HepG2 (cell line): ENCODE measurements at regions not wholly inside any gene's neighbourhood (a gene's known extent, or its start where the extent isn't known, plus 50 kb on each side); places are given as distances from the start of the nearest gene placed in this dataset.

Source experiments
- ATAC-seq: fragments of 200-7000 bp; cut with Tn5 transposase; 3 replicates; pipeline ENCODE4 v1.9.1; 2020; ENCODE audit warnings: mild to moderate bottlenecking, moderate library complexity
- BruUV-seq: library from RNA; stranded (reverse); fragments of 400-500 nt; replicated peaks from 2 replicates; lab custom pipeline; 2021; lab: Mats Ljungman, UMichigan
- CTCF ChIA-PET: fragments of 300-600 bp; formaldehyde crosslinking; extraction: SDS; loops from one replicate; lab custom pipeline; 2021; ENCODE audit warnings: low total read pairs, inconsistent platforms, low intra/inter-chr PET ratio; lab: Yijun Ruan, JAX
- POLR2A ChIA-PET: fragments of 350-600 bp; sonication (Branson Sonifier 250); formaldehyde crosslinking; loops from one replicate; lab custom pipeline; 2020; ENCODE audit warnings: antibody characterized with exemption, inconsistent platforms; lab: Yijun Ruan, JAX
- DNase-seq: peaks from one replicate; pipeline ENCODE4 v3.0.0-alpha.2; 2015; ENCODE audit warnings: low spot score
- FAIRE-seq: peaks from 3 replicates; lab custom pipeline; 2011; peaks lifted over from hg19 to GRCh38; lab: Jason Lieb, UNC
- H2AFZ ChIP-seq: one replicate; pipeline ENCODE4 v1.6.1; 2011; ENCODE audit warnings: low read length, inconsistent platforms
- H3K27ac ChIP-seq: fragments of 300-600 bp; 3 replicates; pipeline ENCODE4 v1.8.0; 2011; ENCODE audit warnings: mixed run types, mild to moderate bottlenecking, mixed read lengths, low read length, inconsistent platforms; ENCODE audit not compliant: insufficient read depth; ENCODE audit errors: extremely low read length
- H3K27me3 ChIP-seq, 2 experiments: fragments of 200-600 bp in 1 of 2; 2 replicates in 1 of 2; 3 replicates in 1 of 2; pipeline versions ENCODE4 v1.6.0 to v1.8.0; 2011; ENCODE audit warnings: low read length in 2 of 2, mild to moderate bottlenecking in 2 of 2, moderate library complexity in 2 of 2, inconsistent platforms in 1 of 2; ENCODE audit not compliant: insufficient read depth in 2 of 2, control insufficient read depth in 1 of 2
- H3K36me3 ChIP-seq, 2 experiments: fragments of 200-600 bp in 1 of 2; replicated peaks in 1 of 2; 2 replicates in 1 of 2; 3 replicates in 1 of 2; pipeline versions ENCODE4 v1.5.1 to v1.8.0; 2011; ENCODE audit warnings: low read length in 2 of 2, inconsistent platforms in 1 of 2; ENCODE audit not compliant: insufficient read depth in 2 of 2, control insufficient read depth in 1 of 2
- H3K4me1 ChIP-seq: 2 replicates; pipeline ENCODE4 v1.5.1; 2012; ENCODE audit warnings: low read length, inconsistent platforms; ENCODE audit not compliant: insufficient read depth
- H3K4me2 ChIP-seq: 2 replicates; pipeline ENCODE4 v1.6.0; 2011; ENCODE audit warnings: low read depth, low read length, inconsistent platforms
- H3K4me3 ChIP-seq, 3 experiments: fragments of 200-600 bp in 1 of 3; sonication (generic), shearing (Covaris generic) in 1 of 3; replicated peaks in 1 of 3; 2 replicates each; pipeline ENCODE4 v1.5.1; 2011 to 2016; ENCODE audit warnings: low read length in 3 of 3, inconsistent platforms in 2 of 3, low read depth in 2 of 3, mild to moderate bottlenecking in 2 of 3, control low read depth in 1 of 3, mixed read lengths in 1 of 3; ENCODE audit not compliant: insufficient read depth in 1 of 3
- H3K79me2 ChIP-seq: one replicate; pipeline ENCODE4 v1.6.1; 2011; ENCODE audit warnings: low read length, inconsistent platforms; ENCODE audit not compliant: insufficient read depth
- H3K9ac ChIP-seq: 2 replicates; pipeline ENCODE4 v1.6.0; 2011; ENCODE audit warnings: mild to moderate bottlenecking, low read depth, low read length, inconsistent platforms; ENCODE audit not compliant: insufficient read depth
- H3K9me3 ChIP-seq: 2 replicates; pipeline ENCODE4 v1.5.1; 2012; ENCODE audit warnings: mild to moderate bottlenecking, low read length
- H4K20me1 ChIP-seq: 2 replicates; pipeline ENCODE4 v1.6.0; 2011; ENCODE audit warnings: inconsistent platforms, mild to moderate bottlenecking, low read length, moderate library complexity; ENCODE audit not compliant: insufficient read depth
- E2F1 ChIP-seq: sonication (generic); formaldehyde crosslinking; IDR thresholded peaks from 2 replicates; pipeline ENCODE4 v1.5.0; 2020; ENCODE audit warnings: missing genetic modification reagents
- GATAD2A ChIP-seq: IDR thresholded peaks from 2 replicates; pipeline ENCODE4 v1.6.1; 2016
- MAFF ChIP-seq: IDR thresholded peaks from 2 replicates; pipeline ENCODE4 v1.6.1; 2011; ENCODE audit warnings: low read depth, low read length, improper control_type of control experiment
- MAFK ChIP-seq, 2 experiments: IDR thresholded peaks in 1 of 2; conservative IDR thresholded peaks in 1 of 2; 2 replicates each; pipeline ENCODE4 v1.6.1; 2011; ENCODE audit warnings: improper control_type of control experiment in 2 of 2, low read length in 2 of 2
- MXD4 ChIP-seq: IDR thresholded peaks from 2 replicates; pipeline ENCODE4 v1.6.1; 2016; ENCODE audit warnings: mild to moderate bottlenecking, missing biosample characterization, missing genetic modification reagents
- REL ChIP-seq: sonication (generic); formaldehyde crosslinking; conservative IDR thresholded peaks from 2 replicates; pipeline ENCODE4 v1.8.0; 2022; ENCODE audit warnings: mild to moderate bottlenecking, missing genetic modification reagents, moderate library complexity
- TP53 ChIP-seq: sonication (generic); formaldehyde crosslinking; conservative IDR thresholded peaks from 2 replicates; pipeline ENCODE4 v1.4.0; 2020; ENCODE audit warnings: missing genetic modification reagents
- ZNF616 ChIP-seq: sonication (generic); formaldehyde crosslinking; IDR thresholded peaks from 2 replicates; pipeline ENCODE4 v1.5.0; 2020; ENCODE audit warnings: low read depth, mild to moderate bottlenecking, missing genetic modification reagents
- ZNF879 ChIP-seq: sonication (generic); formaldehyde crosslinking; IDR thresholded peaks from 2 replicates; pipeline ENCODE4 v1.8.1; 2023; ENCODE audit warnings: missing genetic modification reagents
- WGBS: methylation state at CpG from one replicate; pipeline ENCODE4 v1.1.6; 2017; ENCODE audit warnings: low lambda C conversion rate; 5-methylcytosine and 5-hydroxymethylcytosine counted together
- in situ Hi-C: cut with HindIII; loops from 2 replicates; pipeline ENCODE4 v1.10.0; 2017; ENCODE audit warnings: low pct_unique_long_range_greater_than_20kb; ENCODE audit not compliant: extremely low pct_ligation_motif_present
- intact Hi-C: fragments of 100-400 bp; cut with micrococcal nuclease; formaldehyde crosslinking; loops from one replicate; pipeline ENCODE4 v1.10.0; 2022; ENCODE audit not compliant: unreplicated experiment
- TF ChIP-seq, protein P1 (sequence below): sonication (generic); formaldehyde crosslinking; IDR thresholded peaks from 2 replicates; pipeline ENCODE4 v1.8.1; 2022; ENCODE audit warnings: mild to moderate bottlenecking, missing genetic modification reagents

DNA sequence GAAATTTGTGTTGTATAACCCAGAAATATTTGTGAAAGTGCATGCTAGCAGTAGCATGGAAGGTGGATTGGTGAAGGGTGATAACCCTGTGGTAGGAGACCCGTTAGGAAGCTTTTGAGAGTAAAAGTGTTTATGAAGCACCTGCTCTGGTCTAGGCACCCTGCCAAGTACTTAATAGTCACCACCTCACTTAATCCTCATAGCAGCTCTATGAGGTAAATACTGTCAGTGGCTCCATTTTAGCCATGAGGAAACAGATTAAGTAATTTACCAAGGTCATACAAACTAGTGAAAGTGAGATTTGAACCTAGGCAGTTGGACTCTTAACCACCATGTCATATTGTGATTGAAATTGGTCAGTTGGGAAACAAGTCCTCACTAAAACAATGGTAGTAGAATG lies 66.8 kb downstream of the TET3 start:
- no peak for FAIRE-seq

GRCh38 chr2:74052732-74053710 lies 68.3 kb downstream of the TET3 start:
- Histone ChIP-seq H3K27ac (no peak overlapping the region), H4K20me1 (no peaks in the 10 kb centered on the region; the same call in 1 of the 2 replicates), H3K4me2 (no peak overlapping the region), H2AFZ (no peak overlapping the region), H3K4me1 (no peaks in the 10 kb centered on the region), H3K9ac (no peak overlapping the region), H3K79me2 (no peaks in the 10 kb centered on the region), H3K4me3 (no peak overlapping the region), H3K27me3 (no peaks in the 10 kb centered on the region), H3K9me3 (no peaks in the 10 kb centered on the region)
- intact Hi-C loops: no loop called here
- WGBS: 96% methylated on average over 8 of the region's 8 CpGs
- POLR2A ChIA-PET: no interaction called here
- FAIRE-seq: no peak
- DNase-seq: no peak
- in situ Hi-C loops: no loop called here
- no peak for ATAC-seq
- CTCF ChIA-PET: no interaction called here
- no TSS peak for BruUV-seq
- no peak for TF ChIP-seq TP53 (CRISPR knock-in tag)
- peak; percentile 84 for TF ChIP-seq MAFF
- TF ChIP-seq, protein P1, sequence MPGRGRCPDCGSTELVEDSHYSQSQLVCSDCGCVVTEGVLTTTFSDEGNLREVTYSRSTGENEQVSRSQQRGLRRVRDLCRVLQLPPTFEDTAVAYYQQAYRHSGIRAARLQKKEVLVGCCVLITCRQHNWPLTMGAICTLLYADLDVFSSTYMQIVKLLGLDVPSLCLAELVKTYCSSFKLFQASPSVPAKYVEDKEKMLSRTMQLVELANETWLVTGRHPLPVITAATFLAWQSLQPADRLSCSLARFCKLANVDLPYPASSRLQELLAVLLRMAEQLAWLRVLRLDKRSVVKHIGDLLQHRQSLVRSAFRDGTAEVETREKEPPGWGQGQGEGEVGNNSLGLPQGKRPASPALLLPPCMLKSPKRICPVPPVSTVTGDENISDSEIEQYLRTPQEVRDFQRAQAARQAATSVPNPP (CRISPR knock-in tag): no peak
- TF ChIP-seq MAFK (conservative IDR thresholded peaks at IDR 0.05 in 1 of 2, IDR thresholded peaks at IDR 0.05 in 1 of 2; ENCODE audit: low read length in 2 of 2): peak; percentile 83 to 88
- no peak for TF ChIP-seq GATAD2A (CRISPR knock-in tag)
- TF ChIP-seq, all 625 proteins: peak for 2
- H3K36me3 ChIP-seq: peaks cover 5 to 20% of the 10 kb centered on the region in 2 experiments

More for the DNA sequence above, 66.8 kb downstream of the TET3 start:
- no peaks in the 10 kb centered on the region for H3K27me3 ChIP-seq
- no peaks in the 10 kb centered on the region for H3K4me1 ChIP-seq
- no peak overlapping the region for H3K4me3 ChIP-seq
- no peak overlapping the region for H2AFZ ChIP-seq
- TF ChIP-seq REL (no peak), MXD4 (no peak), ZNF616 (no peak), ZNF879 (CRISPR knock-in tag) (no peak), E2F1 (CRISPR knock-in tag) (no peak)
- WGBS: 95% methylated on average over 1 of the region's 1 CpG
- ChIA-PET POLR2A (no interaction called here), CTCF (no interaction called here)
- ATAC-seq (no peak), DNase-seq (no peak)
- no peak overlapping the region for H3K27ac ChIP-seq
- H3K79me2 ChIP-seq: no peaks in the 10 kb centered on the region
- intact Hi-C loops: no loop called here
- in situ Hi-C loops: no loop called here
- BruUV-seq: no TSS peak
- H3K9me3 ChIP-seq: no peaks in the 10 kb centered on the region
- no peak overlapping the region for H3K4me2 ChIP-seq
- H4K20me1 ChIP-seq: no peaks in the 10 kb centered on the region; the same call in 1 of the 2 replicates
- H3K9ac ChIP-seq: no peak overlapping the region
- H3K36me3 ChIP-seq: peaks cover 16 to 33% of the 10 kb centered on the region in 2 experiments
